SK-N-SH (cell line): ENCODE measurements at regions not wholly inside any gene's neighbourhood (a gene's known extent, or its start where the extent isn't known, plus 50 kb on each side); places are given as distances from the start of the nearest gene placed in this dataset.

Experiments used
- CTCF ChIA-PET: fragments of 300-600, 350-600 bp; formaldehyde crosslinking; extraction: SDS; loops from one replicate; lab custom pipeline; 2021; lab: Yijun Ruan, JAX
- POLR2A ChIA-PET: fragments of 350-600 bp; sonication (Branson Sonifier 250); formaldehyde crosslinking; extraction: SDS; loops from one replicate; lab custom pipeline; 2020; ENCODE audit warnings: antibody characterized with exemption, inconsistent platforms; lab: Yijun Ruan, JAX
- DNase-seq: peaks from one replicate; pipeline ENCODE4 v3.0.0; 2012
- H2AFZ ChIP-seq: fragments of 200-600 bp; sonication (generic); 2 replicates; pipeline ENCODE4 v1.8.1; 2016; ENCODE audit warnings: antibody characterized with exemption, mild to moderate bottlenecking, low read depth
- H3F3A ChIP-seq: fragments of 200-600 bp; sonication (generic); replicated peaks from 2 replicates; pipeline ENCODE3; 2016; ENCODE audit warnings: antibody characterized with exemption, mild to moderate bottlenecking; ENCODE audit not compliant: insufficient read depth
- H3K27ac ChIP-seq, 2 experiments: fragments of 200-500 bp in 1 of 2; fragments of 200-600 bp in 1 of 2; sonication (Bioruptor generic) in 1 of 2; sonication (generic), shearing (Covaris generic) in 1 of 2; 2 replicates each; pipeline versions ENCODE4 v1.5.1 to v1.6.1; 2014 to 2016; ENCODE audit warnings: low read depth in 2 of 2, inconsistent platforms in 1 of 2, low read length in 1 of 2, mild to moderate bottlenecking in 1 of 2, mixed read lengths in 1 of 2
- H3K27me3 ChIP-seq: fragments of 200-600 bp; sonication (generic), shearing (Covaris generic); 2 replicates; pipeline ENCODE4 v1.6.1; 2016; ENCODE audit warnings: mixed run types; ENCODE audit not compliant: insufficient read depth
- H3K36me3 ChIP-seq, 2 experiments: fragments of 200-500 bp in 1 of 2; fragments of 200-600 bp in 1 of 2; sonication (Bioruptor generic) in 1 of 2; sonication (generic) in 1 of 2; replicated peaks in 1 of 2; 2 replicates each; pipeline versions ENCODE3 to v1.5.1; 2014 to 2016; ENCODE audit warnings: low read length in 1 of 2, mild to moderate bottlenecking in 1 of 2; ENCODE audit not compliant: insufficient read depth in 2 of 2, control insufficient read depth in 1 of 2
- H3K4me1 ChIP-seq, 2 experiments: fragments of 200-500 bp in 1 of 2; fragments of 200-600 bp in 1 of 2; sonication (Bioruptor generic) in 1 of 2; sonication (generic), shearing (Covaris generic) in 1 of 2; 2 replicates each; pipeline versions ENCODE4 v1.5.1 to v1.6.1; 2014 to 2016; ENCODE audit warnings: low read depth in 1 of 2, low read length in 1 of 2, mixed run types in 1 of 2; ENCODE audit not compliant: insufficient read depth in 2 of 2, control insufficient read depth in 1 of 2
- H3K4me2 ChIP-seq: fragments of 200-600 bp; sonication (generic), shearing (Covaris generic); 2 replicates; pipeline ENCODE4 v1.6.1; 2017; ENCODE audit warnings: mixed run types
- H3K4me3 ChIP-seq, 2 experiments: fragments of 200-500 bp in 1 of 2; fragments of 200-600 bp in 1 of 2; sonication (Bioruptor generic) in 1 of 2; sonication (generic), shearing (Covaris generic) in 1 of 2; 2 replicates each; pipeline versions ENCODE4 v1.5.1 to v1.8.1; 2014 to 2016; ENCODE audit warnings: low read depth in 2 of 2, inconsistent platforms in 1 of 2, low read length in 1 of 2, mild to moderate bottlenecking in 1 of 2, mixed read lengths in 1 of 2, moderate library complexity in 1 of 2
- H3K79me2 ChIP-seq: fragments of 200-600 bp; sonication (generic); 2 replicates; pipeline ENCODE4 v1.8.1; 2017; ENCODE audit warnings: mild to moderate bottlenecking; ENCODE audit not compliant: insufficient read depth
- H3K9ac ChIP-seq: fragments of 200-600 bp; sonication (generic); 2 replicates; pipeline ENCODE4 v1.6.1; 2017; ENCODE audit warnings: mixed run types
- H3K9me2 ChIP-seq: fragments of 200-600 bp; sonication (generic); 2 replicates; pipeline ENCODE4 v1.6.1; 2017; ENCODE audit warnings: mixed run types
- H3K9me3 ChIP-seq: fragments of 200-600 bp; sonication (generic); 2 replicates; pipeline ENCODE4 v1.6.1; 2017; ENCODE audit warnings: mixed run types, mild to moderate bottlenecking, moderate library complexity
- H4K20me1 ChIP-seq: fragments of 200-600 bp; sonication (generic); 2 replicates; pipeline ENCODE4 v1.6.1; 2017; ENCODE audit warnings: mild to moderate bottlenecking, mixed run types; ENCODE audit not compliant: insufficient read depth
- CHD2 ChIP-seq: fragments of 150-350 bp; IDR thresholded peaks from 2 replicates; pipeline ENCODE4 v1.6.1; 2018; ENCODE audit warnings: low read length; ENCODE audit not compliant: partially characterized antibody
- ELF1 ChIP-seq: IDR thresholded peaks from 2 replicates; pipeline ENCODE4 v1.4.0; 2012
- EP300 ChIP-seq, 2 experiments: IDR thresholded peaks; 2 replicates each; pipeline versions ENCODE4 v1.4.0 to v1.6.1; 2012; ENCODE audit warnings: borderline replicate concordance in 1 of 2, low read depth in 1 of 2, low read length in 1 of 2
- EZH2phosphoT487 ChIP-seq: fragments of 200-600 bp; sonication (generic); IDR thresholded peaks from 2 replicates; pipeline ENCODE4 v1.6.1; 2017; ENCODE audit warnings: low read depth, mixed run types, mild to moderate bottlenecking, antibody characterized with exemption, moderate library complexity, borderline replicate concordance
- FOXJ3 ChIP-seq: sonication (generic); formaldehyde crosslinking; IDR thresholded peaks from 2 replicates; pipeline ENCODE4 v1.5.1; 2020; ENCODE audit warnings: mild to moderate bottlenecking, missing genetic modification reagents
- GABPA ChIP-seq: IDR thresholded peaks from 2 replicates; pipeline ENCODE4 v1.4.0; 2012; ENCODE audit warnings: low read depth, mild to moderate bottlenecking
- MEF2A ChIP-seq: IDR thresholded peaks from 2 replicates; pipeline ENCODE4 v1.4.0; 2012; ENCODE audit warnings: low read depth, borderline replicate concordance
- MXI1 ChIP-seq: IDR thresholded peaks from 2 replicates; pipeline ENCODE4 v1.6.1; 2012; ENCODE audit warnings: mild to moderate bottlenecking, low read depth, low read length, improper control_type of control experiment
- NFIC ChIP-seq: IDR thresholded peaks from 2 replicates; pipeline ENCODE4 v1.4.0; 2012; ENCODE audit warnings: borderline replicate concordance
- RCOR1 ChIP-seq: fragments of 150-350 bp; IDR thresholded peaks from 2 replicates; pipeline ENCODE4 v1.6.1; 2017; ENCODE audit warnings: antibody characterized with exemption, low read length
- RFX5 ChIP-seq: IDR thresholded peaks from 2 replicates; pipeline ENCODE4 v1.6.1; 2012; ENCODE audit warnings: mild to moderate bottlenecking, improper control_type of control experiment, low read length
- RXRA ChIP-seq: IDR thresholded peaks from 2 replicates; pipeline ENCODE4 v1.4.0; 2012; ENCODE audit warnings: low read depth, mild to moderate bottlenecking, borderline replicate concordance
- SMC3 ChIP-seq: IDR thresholded peaks from 2 replicates; pipeline ENCODE4 v1.6.1; 2012; ENCODE audit warnings: low read depth, low read length, improper control_type of control experiment
- YY1 ChIP-seq: IDR thresholded peaks from 2 replicates; pipeline ENCODE4 v1.4.0; 2012; ENCODE audit warnings: low read depth, mild to moderate bottlenecking
- WGBS: methylation state at CpG from one replicate; pipeline ENCODE4 v1.1.6; 2017; ENCODE audit warnings: low lambda C conversion rate; 5-methylcytosine and 5-hydroxymethylcytosine counted together
- TF ChIP-seq, protein P1 (sequence below): IDR thresholded peaks from 2 replicates; pipeline ENCODE4 v1.4.0; 2012; ENCODE audit warnings: low read depth
- TF ChIP-seq, protein P2 (sequence below): fragments of 200-600 bp; sonication (generic); IDR thresholded peaks from 2 replicates; pipeline ENCODE4 v1.6.1; 2017; ENCODE audit warnings: antibody characterized with exemption, mild to moderate bottlenecking, moderate library complexity
- TF ChIP-seq, protein P3 (sequence below): IDR thresholded peaks from 2 replicates; pipeline ENCODE4 v1.4.0; 2012; ENCODE audit warnings: low read depth, borderline replicate concordance
- TF ChIP-seq, protein P4 (sequence below): fragments of 150-350 bp; IDR thresholded peaks from 2 replicates; pipeline ENCODE4 v1.6.1; 2017; ENCODE audit warnings: antibody characterized with exemption, low read length, low read depth, borderline replicate concordance
- TF ChIP-seq, protein P5 (sequence below): fragments of 150-350 bp; IDR thresholded peaks from 2 replicates; pipeline ENCODE4 v1.6.1; 2016; ENCODE audit warnings: mild to moderate bottlenecking, low read depth, low read length

DNA sequence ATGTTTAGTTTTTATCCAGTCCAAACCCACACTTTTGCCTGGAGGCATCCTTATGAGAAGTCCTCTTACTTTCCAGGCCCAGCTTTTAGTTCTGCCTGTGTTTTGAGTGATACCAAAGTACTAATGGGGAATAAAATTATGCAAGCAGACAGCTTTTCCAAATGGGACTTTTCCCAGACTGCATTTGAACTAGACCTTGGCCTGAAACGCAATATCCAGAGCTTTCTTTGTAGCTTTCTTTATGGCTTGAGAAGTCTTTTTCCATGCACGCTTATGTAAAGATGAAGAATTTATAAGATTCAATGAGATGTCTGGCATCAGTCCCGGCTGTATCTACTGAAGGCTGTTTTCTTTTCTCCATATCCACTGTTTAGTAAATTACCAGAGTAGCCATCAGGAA lies 236.6 kb upstream of the RAB4A start:
- Histone ChIP-seq H3K36me3 (no peaks in the 10 kb centered on the region), H4K20me1 (no peaks in the 10 kb centered on the region), H3F3A (no peaks in the 10 kb centered on the region), H3K9ac (no peak overlapping the region), H3K27me3 (no peaks in the 10 kb centered on the region), H3K79me2 (no peaks in the 10 kb centered on the region), H2AFZ (no peak overlapping the region), H3K27ac (no peak overlapping the region), H3K4me2 (no peak overlapping the region), H3K4me3 (no peak overlapping the region)
- CTCF ChIA-PET, result interaction anchor here (1.4 to 2.2 kb wide), 3 partner anchors 10 to 299 kb away, joined by 4 to 7 read pairs (median 6); partner anchors contain the start of gene RHOU
- no peak for DNase-seq
- no peak for TF ChIP-seq FOXJ3 (CRISPR knock-in tag)
- TF ChIP-seq EP300 (IDR thresholded peaks at IDR 0.05; ENCODE audit: borderline replicate concordance in 1 of 2, low read depth in 1 of 2, low read length in 1 of 2), result no peak
- TF ChIP-seq RXRA, result no peak
- TF ChIP-seq, all 33 proteins: peak for 0
- Histone ChIP-seq H3K9me3 (no peaks in the 10 kb centered on the region), H3K9me2 (no peaks in the 10 kb centered on the region), H3K4me1 (peaks cover 4 to 10% of the 10 kb centered on the region in 2 experiments; a peak in 2 of 4 replicates)
- WGBS, result 72% methylated on average over 3 of the region's 3 CpGs
- POLR2A ChIA-PET, result interaction anchor here (0.5 kb wide), 1 partner anchor 37 kb away, joined by 3 read pairs; no protein-coding TSS in a partner anchor

DNA sequence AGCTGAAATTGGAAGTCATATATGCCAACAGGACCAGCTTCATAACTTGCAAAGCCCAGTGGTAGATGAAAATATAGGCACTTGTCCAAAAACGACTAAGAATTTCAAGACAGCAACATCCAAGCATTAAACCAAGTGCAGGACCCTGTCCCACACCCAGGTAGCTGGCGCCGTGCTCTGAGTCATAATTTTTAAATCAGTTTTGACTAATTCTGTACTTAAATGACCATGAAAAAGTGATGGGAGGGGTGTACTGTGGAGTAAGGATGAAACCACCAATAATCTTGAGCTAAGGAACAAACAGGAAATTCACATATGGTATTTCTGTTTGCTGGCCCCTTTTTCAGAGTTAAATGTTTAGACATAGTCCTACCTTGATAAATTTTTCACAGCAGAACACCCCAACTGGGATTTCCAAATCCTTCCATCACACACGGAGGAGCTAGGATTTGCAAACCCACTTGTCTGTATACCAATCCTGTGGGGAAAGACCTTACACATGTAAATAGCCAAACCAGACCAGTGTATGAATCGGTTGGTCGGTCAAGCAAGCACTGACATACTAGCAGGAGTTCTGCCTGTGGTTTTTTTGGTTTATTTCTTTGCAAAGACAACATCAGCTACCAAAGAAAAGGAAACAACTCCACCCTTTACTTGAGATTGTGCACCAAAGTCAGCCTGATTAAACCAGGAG lies 235.7 kb upstream of the RAB4A start:
- Histone ChIP-seq H3K4me1 (peaks cover 0 to 5% of the 10 kb centered on the region in 2 experiments; a peak in 1 of 4 replicates), H2AFZ (no peak overlapping the region), H3K36me3 (no peaks in the 10 kb centered on the region), H3K4me3 (no peak overlapping the region), H4K20me1 (no peaks in the 10 kb centered on the region), H3K27ac (no peak overlapping the region), H3K9me3 (no peaks in the 10 kb centered on the region), H3K9ac (no peak overlapping the region), H3K9me2 (no peaks in the 10 kb centered on the region), H3K4me2 (no peak overlapping the region), H3K79me2 (no peaks in the 10 kb centered on the region), H3K27me3 (no peaks in the 10 kb centered on the region), H3F3A (no peaks in the 10 kb centered on the region)
- TF ChIP-seq, protein P1, sequence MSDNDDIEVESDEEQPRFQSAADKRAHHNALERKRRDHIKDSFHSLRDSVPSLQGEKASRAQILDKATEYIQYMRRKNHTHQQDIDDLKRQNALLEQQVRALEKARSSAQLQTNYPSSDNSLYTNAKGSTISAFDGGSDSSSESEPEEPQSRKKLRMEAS, result no peak
- TF ChIP-seq CHD2, result no peak
- no peak for TF ChIP-seq YY1
- no peak for TF ChIP-seq RCOR1
- no peak for TF ChIP-seq GABPA
- TF ChIP-seq, protein P2, sequence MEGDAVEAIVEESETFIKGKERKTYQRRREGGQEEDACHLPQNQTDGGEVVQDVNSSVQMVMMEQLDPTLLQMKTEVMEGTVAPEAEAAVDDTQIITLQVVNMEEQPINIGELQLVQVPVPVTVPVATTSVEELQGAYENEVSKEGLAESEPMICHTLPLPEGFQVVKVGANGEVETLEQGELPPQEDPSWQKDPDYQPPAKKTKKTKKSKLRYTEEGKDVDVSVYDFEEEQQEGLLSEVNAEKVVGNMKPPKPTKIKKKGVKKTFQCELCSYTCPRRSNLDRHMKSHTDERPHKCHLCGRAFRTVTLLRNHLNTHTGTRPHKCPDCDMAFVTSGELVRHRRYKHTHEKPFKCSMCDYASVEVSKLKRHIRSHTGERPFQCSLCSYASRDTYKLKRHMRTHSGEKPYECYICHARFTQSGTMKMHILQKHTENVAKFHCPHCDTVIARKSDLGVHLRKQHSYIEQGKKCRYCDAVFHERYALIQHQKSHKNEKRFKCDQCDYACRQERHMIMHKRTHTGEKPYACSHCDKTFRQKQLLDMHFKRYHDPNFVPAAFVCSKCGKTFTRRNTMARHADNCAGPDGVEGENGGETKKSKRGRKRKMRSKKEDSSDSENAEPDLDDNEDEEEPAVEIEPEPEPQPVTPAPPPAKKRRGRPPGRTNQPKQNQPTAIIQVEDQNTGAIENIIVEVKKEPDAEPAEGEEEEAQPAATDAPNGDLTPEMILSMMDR, result no peak
- no peak for TF ChIP-seq SMC3
- no peak for TF ChIP-seq RFX5
- TF ChIP-seq, protein P3, sequence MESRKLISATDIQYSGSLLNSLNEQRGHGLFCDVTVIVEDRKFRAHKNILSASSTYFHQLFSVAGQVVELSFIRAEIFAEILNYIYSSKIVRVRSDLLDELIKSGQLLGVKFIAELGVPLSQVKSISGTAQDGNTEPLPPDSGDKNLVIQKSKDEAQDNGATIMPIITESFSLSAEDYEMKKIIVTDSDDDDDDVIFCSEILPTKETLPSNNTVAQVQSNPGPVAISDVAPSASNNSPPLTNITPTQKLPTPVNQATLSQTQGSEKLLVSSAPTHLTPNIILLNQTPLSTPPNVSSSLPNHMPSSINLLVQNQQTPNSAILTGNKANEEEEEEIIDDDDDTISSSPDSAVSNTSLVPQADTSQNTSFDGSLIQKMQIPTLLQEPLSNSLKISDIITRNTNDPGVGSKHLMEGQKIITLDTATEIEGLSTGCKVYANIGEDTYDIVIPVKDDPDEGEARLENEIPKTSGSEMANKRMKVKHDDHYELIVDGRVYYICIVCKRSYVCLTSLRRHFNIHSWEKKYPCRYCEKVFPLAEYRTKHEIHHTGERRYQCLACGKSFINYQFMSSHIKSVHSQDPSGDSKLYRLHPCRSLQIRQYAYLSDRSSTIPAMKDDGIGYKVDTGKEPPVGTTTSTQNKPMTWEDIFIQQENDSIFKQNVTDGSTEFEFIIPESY, result no peak
- no peak for TF ChIP-seq EZH2phosphoT487
- TF ChIP-seq, protein P4, sequence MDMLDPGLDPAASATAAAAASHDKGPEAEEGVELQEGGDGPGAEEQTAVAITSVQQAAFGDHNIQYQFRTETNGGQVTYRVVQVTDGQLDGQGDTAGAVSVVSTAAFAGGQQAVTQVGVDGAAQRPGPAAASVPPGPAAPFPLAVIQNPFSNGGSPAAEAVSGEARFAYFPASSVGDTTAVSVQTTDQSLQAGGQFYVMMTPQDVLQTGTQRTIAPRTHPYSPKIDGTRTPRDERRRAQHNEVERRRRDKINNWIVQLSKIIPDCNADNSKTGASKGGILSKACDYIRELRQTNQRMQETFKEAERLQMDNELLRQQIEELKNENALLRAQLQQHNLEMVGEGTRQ, result no peak
- TF ChIP-seq RXRA, result no peak
- TF ChIP-seq ELF1, result no peak
- TF ChIP-seq MEF2A, result no peak
- no peak for TF ChIP-seq MXI1
- no peak for TF ChIP-seq NFIC
- TF ChIP-seq, protein P5, sequence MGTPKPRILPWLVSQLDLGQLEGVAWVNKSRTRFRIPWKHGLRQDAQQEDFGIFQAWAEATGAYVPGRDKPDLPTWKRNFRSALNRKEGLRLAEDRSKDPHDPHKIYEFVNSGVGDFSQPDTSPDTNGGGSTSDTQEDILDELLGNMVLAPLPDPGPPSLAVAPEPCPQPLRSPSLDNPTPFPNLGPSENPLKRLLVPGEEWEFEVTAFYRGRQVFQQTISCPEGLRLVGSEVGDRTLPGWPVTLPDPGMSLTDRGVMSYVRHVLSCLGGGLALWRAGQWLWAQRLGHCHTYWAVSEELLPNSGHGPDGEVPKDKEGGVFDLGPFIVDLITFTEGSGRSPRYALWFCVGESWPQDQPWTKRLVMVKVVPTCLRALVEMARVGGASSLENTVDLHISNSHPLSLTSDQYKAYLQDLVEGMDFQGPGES, result no peak
- WGBS, result 61% methylated on average over 6 of the region's 6 CpGs
- CTCF ChIA-PET, result interaction anchor here (1.4 to 2.2 kb wide), 4 partner anchors 11 to 300 kb away, joined by 3 to 7 read pairs (median 5); partner anchors contain the start of gene RHOU
- DNase-seq, result no peak
- POLR2A ChIA-PET, result no interaction called here
